G401.6 (cell line): ENCODE measurements at regions not wholly inside any gene's neighbourhood (a gene's known extent, or its start where the extent isn't known, plus 50 kb on each side); places are given as distances from the start of the nearest gene placed in this dataset.

Source experiments
- FAIRE-seq: peaks from 2 replicates; lab custom pipeline; 2012; peaks lifted over from hg19 to GRCh38; lab: Jason Lieb, UNC

GRCh38 chr12:127548123-127548553 lies 718.8 kb upstream of the TMEM132C start:
- no peak for FAIRE-seq

GRCh38 chr12:127550271-127550670 lies 716.7 kb upstream of the TMEM132C start:
- FAIRE-seq = no peak

DNA sequence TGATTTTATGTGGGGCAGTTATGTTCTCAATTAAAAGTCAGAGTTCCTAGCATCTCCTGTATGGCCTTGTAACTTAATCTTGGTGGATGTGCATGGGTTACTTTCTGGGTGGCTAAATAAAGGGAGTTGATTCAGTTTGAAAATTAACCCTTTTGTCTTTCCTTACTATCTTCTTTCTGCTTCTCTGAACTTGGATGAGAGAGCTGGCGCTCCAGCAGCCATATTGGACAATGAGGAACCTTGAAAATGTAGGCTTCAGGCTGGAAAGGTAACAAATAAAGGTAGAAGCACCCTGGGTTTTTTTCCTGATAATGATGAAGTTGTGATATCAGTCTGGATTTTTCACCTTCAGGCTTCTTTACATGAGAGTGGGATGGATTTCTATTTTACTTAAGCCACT lies 714.1 kb upstream of the TMEM132C start:
- no peak for FAIRE-seq

- no peak for FAIRE-seq
These were observed 711.9 kb upstream of the TMEM132C start for GRCh38 chr12:127555071-127555470.

GRCh38 chr12:127556231-127556886 lies 710.6 kb upstream of the TMEM132C start:
- no peak for FAIRE-seq

- FAIRE-seq = no peak
These were observed 708.6 kb upstream of the TMEM132C start for GRCh38 chr12:127558361-127558760.

DNA sequence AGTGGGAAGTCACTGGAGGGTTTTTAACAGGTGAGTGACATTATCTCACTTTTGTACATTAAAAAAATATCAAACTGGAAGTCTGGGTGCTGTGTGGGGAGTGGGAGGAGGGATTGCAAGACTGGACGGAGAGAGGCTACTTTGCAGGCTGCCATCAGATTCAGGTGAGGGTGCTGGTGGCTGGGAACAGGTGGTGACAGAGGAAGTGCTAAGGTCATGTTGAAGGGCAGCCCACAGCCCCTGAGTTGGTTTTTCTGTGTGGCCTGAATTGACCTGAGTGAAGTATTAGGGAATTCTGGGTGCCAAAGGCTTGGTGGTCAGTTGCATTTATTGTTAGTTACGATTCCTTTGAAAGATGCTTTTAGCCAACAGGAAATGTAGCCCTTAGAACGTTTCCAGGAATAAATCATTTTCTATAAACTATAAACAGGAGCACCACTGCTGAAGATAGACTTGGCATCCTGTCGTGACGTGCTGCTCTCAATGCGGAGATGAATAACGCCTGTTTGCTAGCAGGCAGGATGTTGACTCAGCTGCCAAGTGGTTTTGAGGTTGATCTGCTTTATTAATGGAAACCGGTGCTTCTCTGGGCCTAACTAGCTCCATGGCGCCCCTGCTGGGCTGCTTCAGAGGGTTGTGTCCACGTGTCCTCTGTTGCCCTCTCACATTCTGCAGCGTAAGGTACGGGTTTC lies 707.5 kb upstream of the TMEM132C start:
- no peak for FAIRE-seq

DNA sequence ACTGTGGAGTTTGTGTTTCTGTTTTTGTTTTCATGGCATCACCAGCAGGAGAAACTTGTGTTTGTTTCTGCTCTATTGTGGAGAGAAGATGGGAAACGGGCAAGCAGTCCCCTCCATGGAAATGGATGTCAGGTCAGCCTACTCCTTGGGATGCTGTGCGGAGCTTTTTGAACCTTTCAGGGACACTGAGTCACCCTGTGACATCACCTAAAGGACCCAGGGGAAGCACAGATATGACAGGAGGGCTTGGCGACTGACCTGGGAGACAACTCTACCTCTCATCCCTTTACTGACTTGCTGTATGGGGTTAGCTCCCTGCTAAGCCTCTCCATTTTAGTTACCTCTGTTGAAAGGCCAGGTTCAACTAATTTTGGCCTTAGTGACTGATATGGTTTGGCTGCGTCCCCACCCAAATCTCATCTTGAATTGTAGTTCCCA lies 706.9 kb upstream of the TMEM132C start:
- FAIRE-seq = no peak

- no peak for FAIRE-seq
These were observed 704.2 kb upstream of the TMEM132C start for GRCh38 chr12:127562816-127563215.

DNA sequence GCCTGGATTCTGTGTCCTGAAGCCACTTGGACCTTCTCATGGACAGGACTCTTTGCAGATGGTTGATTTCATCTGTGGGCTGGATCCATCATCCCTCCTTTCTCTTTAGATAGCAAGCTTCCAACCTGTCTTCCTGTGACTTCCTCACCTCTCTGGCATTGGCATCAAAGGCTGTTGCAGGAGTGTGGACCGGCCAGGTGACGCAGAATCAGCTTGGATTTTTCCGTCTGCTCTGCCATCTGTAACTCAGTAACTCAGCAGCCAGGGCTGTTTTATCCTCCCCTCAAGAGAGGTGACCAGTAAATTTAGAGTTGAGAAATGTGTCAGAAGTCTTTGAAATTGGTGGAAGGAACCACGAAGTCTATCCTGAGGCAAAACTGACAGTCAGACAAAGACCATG lies 701.7 kb upstream of the TMEM132C start:
- no peak for FAIRE-seq

DNA sequence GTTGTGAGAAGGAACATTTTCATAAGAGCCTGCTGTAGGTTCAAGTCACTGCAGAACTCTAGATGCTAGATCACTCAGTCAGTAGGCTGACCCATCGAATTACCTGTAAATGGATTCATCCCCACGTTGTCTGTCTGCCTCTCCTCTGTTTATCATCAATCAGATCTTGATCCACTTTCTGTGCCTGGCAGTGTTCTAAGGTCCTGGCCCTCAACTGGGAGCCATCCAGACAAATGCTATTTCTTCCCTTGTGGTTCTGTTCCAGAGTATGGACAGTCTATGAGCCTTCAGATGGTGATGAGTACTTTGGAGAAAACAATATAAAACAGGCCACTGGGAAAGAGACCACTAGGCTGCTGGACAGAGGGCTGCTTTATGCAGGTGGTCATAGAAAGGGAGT lies 699.4 kb upstream of the TMEM132C start:
- FAIRE-seq = no peak

DNA sequence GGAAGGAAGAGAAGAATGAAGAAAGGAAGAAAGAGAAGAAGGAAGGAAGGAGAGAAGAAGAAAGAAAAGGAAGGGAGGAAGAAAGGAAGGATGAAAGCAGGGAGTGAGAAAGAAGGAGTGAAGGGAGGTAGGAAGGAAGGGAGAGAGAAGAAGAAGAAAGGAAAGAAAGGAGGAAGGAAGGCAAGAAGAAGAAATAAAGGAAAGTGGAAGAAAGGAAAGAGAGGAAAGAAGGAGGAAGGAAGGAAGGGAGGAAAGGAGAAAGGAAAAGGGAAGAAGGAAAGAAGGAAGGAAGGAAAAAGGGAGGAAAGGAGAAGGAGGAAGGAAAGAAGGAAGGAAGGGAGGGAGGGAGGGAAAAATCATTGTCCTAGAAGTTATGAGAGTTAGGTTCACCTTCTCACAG lies 696.6 kb upstream of the TMEM132C start:
- FAIRE-seq = no peak

DNA sequence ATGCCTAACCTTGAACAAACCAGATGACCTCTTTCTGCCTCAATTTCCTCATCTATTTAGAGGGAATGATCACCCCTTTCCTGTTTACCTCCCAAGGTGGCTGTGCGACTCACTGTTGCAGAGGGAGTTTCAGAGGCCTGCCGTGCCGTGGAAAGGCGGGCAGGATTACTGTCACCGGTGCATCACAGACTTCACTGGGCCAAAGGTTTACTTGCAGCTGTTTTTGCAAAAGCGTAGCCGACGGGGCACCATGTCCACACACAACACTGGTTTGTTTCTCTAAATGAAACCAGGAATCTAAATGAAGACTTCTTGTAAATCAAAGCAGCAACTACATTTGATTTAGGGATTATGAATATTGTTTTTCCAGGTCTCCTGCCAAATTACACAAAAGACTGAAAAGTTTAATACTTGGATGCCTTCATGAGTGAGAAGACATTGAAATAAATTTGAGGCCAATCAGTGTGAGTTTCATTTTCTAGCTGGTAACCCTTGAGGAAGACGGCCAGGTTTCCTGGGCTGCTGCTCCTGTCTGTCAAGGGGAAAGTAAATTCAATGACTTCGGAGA lies 696.1 kb upstream of the TMEM132C start:
- FAIRE-seq = no peak

GRCh38 chr12:127571578-127571977 lies 695.4 kb upstream of the TMEM132C start:
- FAIRE-seq = no peak

DNA sequence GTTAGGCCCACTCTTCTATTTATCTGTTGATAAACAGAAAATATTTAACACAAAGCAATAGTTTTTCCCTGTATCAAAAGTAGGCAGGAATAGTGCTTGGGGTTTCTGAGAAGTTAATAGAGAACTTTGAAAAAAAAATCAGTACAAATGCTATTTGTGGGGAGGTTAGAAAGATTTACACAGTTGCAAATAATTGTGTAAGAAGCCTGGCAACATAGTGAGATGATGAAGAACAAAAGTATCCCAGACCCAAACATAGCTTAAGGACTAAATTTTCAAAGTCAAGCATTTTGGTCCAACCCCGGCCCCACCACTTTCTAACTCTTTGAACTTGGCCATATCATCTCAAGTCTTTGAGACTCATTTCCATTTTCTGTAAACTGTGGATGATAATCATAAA lies 687.5 kb upstream of the TMEM132C start:
- FAIRE-seq = no peak

GRCh38 chr12:127582074-127582473 lies 684.9 kb upstream of the TMEM132C start:
- no peak for FAIRE-seq

DNA sequence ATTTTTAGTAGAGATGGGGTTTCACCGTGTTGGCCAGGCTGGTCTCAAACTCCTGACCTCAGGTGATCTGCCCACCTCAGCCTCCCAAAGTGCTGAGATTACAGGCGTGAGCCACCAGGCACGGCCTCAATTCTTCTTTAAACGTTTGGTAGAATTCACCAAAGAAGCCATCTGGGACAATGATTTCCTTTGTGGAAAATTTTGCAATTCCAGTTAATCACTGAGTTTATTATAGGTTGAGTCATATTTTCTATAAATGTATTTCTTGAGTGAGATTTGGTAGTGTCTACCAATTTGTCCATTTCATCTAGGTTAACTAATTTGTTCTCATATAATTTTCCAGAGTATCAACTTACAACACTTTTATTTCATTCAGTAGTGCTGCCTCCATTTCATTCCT lies 683.9 kb upstream of the TMEM132C start:
- no peak for FAIRE-seq

DNA sequence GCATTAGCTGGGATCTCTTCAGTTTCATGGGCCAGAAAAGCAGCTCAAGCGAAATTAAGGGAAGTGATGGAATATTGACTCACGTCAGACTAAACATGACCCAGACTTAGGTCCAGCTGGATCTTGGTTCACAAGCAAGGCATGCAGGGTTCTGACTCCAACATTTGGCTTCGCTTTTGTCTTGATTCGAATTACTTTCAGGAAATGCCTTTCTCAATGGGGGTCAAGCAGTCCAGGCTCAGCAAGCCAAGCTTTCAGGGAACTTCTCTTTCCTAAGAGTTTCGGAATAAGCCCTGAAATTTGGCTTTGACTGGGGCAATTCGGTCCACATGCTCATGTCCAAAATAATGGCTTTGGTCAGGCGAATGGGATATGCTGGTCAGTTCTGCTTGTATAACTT lies 678.7 kb upstream of the TMEM132C start:
- no peak for FAIRE-seq

DNA sequence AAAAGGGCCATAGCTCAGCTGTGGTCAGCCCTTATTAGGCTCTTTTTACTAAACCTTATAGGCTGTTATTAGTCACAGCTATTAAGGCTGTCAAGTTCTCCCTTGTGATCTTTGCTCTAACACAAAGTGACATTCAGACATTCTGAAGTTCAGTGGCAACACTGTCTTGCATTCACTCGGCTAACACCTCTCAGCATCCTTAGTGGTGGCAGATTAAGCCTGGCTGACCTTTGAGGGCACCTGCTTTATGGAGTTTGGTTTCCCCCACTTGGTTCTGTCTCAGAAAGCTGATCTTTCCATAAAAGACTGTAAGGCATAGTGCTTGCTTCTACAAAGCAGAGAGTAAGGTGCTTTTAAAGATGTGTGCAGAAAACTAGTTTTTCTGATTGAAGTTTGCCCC lies 677.4 kb upstream of the TMEM132C start:
- FAIRE-seq = no peak

DNA sequence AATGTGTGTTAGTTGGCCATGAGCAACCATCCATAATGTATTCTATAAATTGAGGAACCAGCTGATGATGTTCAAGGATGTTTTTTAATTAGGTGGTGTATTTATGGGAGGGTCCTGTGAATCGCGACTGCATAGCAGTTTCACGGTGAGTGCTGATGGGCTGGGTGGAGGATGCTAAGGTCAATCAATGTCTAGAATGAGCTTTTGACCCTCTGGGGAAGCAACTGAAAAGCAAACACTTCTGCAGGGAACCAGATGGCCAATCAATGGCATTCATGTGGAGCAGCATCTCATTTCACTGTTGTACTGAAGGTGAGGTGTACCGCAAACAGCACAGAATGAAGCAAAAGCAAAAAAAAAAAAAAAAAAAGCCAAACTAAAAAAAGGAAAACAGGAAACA lies 676.1 kb upstream of the TMEM132C start:
- no peak for FAIRE-seq

DNA sequence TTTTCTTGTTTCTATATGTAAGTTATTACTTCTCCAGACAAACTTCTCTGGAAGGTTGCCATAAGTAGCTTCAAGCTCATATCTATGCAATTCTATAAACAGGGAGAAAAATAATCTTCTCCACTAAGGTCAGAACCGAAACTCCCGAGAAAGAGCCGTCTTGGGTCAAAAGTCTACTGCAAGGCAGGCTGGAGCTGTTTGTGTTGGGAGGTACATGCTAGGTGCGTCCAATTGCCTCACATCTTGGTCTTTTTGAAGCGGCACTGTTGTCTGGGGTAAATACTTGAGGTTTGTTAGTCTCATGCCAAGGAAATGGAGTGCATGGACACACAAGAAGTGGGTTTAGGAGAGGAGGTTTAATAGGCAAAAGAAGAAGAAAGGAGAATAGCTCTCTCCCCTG lies 674.7 kb upstream of the TMEM132C start:
- FAIRE-seq = no peak

DNA sequence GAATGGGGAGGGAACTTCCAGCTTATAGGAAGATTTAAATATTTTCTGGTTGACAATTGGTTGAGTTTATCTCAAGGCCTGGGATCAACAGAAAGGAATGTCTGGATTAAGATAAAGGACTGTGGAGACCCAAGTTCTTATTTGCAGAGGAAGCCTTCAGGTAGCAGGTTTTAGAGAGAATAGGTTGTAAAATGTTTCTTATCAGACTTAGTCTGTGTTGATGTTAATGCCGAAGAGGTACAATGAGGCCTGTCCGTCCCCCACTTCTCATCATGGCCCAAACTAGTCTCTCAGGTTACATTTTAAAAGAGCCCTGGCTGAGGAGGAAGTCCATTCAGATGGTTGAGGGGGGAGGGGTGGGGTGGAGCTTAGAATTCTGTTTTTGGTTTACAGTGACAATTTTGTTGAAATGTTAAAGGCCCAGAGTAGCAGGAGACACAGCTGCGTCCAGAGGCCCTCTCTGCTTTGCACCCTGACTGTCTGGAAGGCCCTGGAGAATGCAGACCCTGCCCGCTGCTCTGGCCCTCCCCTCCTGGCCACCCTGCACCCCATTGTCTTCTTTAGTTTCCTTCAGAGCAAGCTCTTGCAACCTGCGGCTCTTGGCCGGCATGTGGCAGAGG lies 672.5 kb upstream of the TMEM132C start:
- FAIRE-seq = no peak

DNA sequence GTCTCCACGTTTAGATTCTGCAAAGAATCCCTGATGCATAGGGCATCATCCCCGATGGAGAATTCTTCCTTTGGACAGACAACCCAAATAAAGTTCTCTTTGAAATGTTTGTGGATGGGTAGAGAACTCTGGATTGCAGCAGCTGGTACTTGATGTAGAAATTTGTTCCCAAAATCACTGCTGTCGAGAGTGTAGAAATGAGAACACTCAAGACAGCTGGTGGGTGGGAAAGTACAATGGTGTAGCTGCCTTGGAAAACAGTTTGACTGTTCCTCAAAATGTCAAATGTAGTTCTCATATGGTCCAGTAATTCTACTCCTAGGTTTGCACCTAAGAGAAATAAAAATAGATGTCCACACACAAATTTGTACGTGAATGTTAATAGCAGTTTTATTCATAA lies 671.5 kb upstream of the TMEM132C start:
- no peak for FAIRE-seq
